ENCODE measurements at regions not wholly inside any gene's neighbourhood (a gene's known extent, or its start where the extent isn't known, plus 50 kb on each side); places are given as distances from the start of the nearest gene placed in this dataset.

- TF ChIP-seq CTCF (IDR thresholded peaks at IDR 0.05; ENCODE audit: low read depth, low read length, poor library complexity, severe bottlenecking) (no peak), EZH2phosphoT487 (IDR thresholded peaks at IDR 0.05; ENCODE audit: borderline replicate concordance, low read length) (no peak)
These were observed 177.5 kb downstream of the SETD4 start for GRCh38 chr21:35882791-35883240.

Data from DOHH2 (cell line).